HG03442 (cell line): ENCODE measurements at regions not wholly inside any gene's neighbourhood (a gene's known extent, or its start where the extent isn't known, plus 50 kb on each side); places are given as distances from the start of the nearest gene placed in this dataset.

Experiments used
- ATAC-seq: cut with Tn5 transposase; IDR thresholded peaks from one replicate; pipeline ENCODE4 v1.9.1; 2021; ENCODE audit warnings: mild to moderate bottlenecking, moderate library complexity; ENCODE audit not compliant: unreplicated experiment

DNA sequence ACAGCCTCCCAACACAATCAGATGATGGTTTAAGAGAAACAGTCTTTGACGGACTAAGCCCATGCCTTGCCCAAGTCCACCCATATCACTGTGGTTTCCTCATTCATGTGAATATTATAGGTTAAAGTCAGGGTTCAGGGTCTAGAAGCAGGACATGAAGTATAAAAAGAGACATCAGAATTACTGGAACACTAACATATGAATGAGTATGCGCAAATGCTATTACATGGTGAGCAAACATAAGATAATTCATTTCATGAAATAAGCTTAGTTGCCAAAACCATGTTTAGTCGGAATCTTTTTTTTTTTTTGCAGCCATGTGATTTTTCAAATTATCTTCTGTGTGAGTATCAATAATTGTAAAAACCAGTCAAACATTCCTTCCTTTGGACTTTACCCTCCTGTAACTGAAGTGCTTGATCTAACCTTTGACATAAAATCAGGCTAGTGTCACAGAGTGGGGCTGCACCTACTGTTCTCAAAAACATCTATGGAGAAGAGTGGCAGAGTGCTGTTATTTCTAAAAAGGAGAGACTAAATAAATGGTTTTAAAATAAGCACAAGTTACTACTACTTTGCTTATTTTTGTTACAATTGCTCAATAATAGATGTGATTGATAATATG is 84.9 kb upstream of the NRIP1 start:
- ATAC-seq: no peak

DNA sequence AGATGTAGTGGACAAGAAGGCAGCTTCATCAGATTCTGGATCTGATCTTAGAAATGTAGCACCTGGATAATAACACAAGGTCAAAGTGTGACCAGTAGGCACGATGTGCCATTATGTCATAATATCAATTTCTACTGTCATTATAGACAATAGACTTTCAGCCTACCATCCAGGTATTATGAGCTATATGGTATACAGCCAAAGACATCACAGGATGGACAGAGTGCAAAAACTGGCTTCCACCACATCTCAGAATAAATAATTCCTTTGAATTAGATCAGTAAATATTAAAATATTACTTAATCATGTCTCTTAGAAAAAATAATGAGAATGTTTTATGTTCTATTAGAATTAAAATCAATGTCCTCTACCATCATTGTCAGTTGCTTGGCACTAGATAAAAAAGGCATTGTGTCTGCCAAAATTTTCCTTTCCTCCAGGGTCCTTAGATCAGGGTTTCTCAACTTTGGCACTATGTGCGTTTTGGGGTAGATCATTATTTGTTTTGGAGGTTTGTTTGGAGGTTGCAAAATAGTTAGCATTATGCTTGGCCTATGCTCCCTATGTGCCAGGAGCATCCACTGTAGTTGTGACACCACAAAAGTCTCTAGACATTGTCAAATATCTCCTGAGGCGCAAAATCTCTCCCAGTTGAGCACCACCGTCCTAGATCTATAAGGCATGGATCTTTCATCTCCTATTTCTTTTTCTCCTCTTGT is 86.7 kb upstream of the NRIP1 start:
- ATAC-seq: no peak

- ATAC-seq: no peak
Measured at GRCh38 chr21:15152591-15152990, 87.8 kb upstream of the NRIP1 start.

- ATAC-seq: peak; percentile 82
Measured at GRCh38 chr21:15159382-15160020, 94.7 kb upstream of the NRIP1 start.

GRCh38 chr21:15160136-15160535 is 95.3 kb upstream of the NRIP1 start:
- ATAC-seq: no peak

DNA sequence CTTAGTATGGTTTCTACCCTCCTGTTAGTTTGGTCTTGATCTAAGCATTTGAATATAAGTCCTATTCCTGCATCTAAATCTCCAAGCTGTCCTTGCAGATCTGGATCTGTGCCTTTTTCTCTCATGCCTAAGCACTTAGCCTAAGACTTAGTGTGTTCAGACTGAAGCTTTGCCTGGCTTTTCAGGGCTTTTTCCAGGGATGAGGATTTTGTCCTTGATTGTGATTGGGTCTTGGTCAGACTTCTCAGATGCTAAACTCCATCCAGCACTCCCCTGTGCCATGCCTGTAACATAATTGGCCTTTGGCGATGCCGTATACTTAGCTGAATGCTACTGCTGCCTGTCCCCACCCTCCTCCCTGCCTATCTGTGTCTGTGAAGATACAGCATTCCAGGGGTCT is 98.1 kb upstream of the NRIP1 start:
- ATAC-seq: no peak

- no peak for ATAC-seq
Measured at GRCh38 chr21:15164273-15164672, 99.5 kb upstream of the NRIP1 start.

DNA sequence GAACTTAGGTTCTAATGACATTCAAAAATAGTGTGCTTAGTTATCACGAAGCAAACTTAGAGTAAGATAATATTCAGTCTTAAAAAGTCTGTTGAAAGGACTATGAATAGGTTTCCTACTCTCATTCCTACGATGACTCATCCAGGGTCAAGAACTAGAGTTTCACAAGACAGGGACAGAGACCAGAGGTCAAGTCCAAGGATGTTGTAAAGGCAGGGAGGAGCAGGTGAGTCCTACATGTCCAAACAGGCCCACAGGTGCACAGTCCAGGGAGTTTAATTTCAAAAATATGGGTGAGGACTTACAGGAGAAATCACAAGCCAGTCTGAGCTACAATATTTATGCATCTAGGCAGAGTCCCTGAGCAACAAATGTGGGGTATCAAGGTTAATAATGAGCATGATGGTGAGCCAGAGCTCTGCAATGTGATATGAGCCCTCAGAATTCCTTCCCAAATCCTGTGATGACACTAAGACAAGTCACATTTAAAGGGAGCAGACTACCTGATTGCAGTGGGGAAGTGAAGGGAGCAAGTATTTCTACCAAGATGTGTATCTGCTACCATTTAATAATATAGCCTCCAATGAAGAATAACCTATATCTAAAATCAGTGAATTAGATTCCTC is 100.0 kb upstream of the NRIP1 start:
- ATAC-seq: no peak

GRCh38 chr21:15170614-15171013 is 105.8 kb upstream of the NRIP1 start:
- ATAC-seq: no peak

- ATAC-seq: no peak
Measured at GRCh38 chr21:15171546-15171945, 106.7 kb upstream of the NRIP1 start.

GRCh38 chr21:15172963-15173362 is 108.2 kb upstream of the NRIP1 start:
- no peak for ATAC-seq

GRCh38 chr21:15174923-15175322 is 110.1 kb upstream of the NRIP1 start:
- no peak for ATAC-seq

DNA sequence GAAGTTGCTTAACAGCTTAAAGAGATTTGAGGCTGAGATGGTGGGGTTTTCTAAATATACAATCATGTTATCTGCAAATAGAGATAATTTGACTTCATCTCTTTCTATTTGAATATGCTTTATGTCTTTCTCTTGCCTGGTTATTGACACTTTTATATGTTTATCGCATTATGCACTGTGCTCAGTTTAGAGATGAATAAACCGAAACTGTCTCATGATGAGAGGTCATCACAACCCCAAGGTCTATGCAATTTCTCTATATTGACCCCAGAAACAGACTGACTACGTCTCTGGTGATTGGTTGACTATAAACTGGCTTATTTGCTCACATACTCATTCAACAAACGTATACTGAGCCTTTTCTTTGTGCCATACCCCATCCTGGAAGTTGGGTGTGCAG is 117.9 kb upstream of the NRIP1 start:
- no peak for ATAC-seq

DNA sequence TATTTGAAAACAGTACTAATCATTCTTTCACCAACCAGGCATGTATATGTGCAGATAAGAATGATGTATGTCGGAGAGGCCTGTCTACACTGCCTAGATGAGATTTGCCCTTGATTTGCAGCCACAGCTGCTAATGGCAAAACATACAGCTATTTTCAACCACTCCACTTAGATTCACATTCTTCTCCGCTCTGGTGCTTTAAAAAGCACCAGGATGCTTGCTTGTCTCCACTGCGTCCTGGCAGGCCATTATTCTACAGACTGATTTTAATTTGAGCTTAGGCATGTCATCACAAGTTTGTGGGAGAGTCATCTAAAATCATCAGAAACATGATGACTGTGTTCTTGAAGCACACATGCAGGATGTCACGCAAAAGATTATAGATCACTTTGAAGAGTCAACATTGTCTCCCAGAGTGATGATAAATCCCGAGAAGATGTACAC is 119.0 kb upstream of the NRIP1 start:
- ATAC-seq: no peak

DNA sequence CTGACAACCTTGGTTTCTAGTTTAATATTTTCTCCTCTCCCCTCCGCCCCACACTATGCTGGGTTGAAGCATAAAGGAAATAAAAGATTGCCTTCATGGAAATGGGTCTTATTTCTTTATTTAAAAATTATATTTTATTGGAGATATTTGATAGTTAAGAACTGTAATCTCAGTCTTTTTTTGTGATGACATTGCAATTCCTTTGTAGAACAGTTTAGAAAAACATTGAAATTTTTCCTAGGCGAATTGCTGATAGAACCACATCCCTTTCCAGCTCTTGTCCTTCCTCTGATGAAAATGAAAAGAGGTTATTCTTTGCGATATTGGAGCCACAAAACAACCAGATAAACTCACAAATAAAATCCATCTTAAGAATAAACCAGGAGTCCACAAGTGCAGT is 125.6 kb upstream of the NRIP1 start:
- no peak for ATAC-seq

GRCh38 chr21:15190837-15191236 is 126.0 kb upstream of the NRIP1 start:
- no peak for ATAC-seq

- no peak for ATAC-seq
Measured at GRCh38 chr21:15191342-15191741, 126.5 kb upstream of the NRIP1 start.

DNA sequence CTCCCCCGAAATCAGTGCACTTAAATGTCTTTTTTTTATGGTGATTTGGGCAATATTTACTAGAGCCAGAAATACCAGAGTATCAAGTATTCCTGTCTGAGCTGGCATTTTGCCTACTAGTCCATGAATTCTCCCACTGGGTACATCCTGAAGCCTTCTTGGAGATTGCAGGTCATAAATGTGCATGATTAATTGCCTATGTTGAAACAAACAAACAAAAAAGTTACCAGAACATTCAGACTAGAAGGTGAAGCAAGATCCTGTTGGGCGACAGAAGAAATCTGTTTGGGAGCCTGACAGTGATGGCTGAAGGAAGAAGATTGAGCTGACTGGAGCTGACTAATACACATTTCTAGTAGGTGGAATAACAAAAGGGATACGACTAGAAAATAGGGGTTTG is 127.4 kb upstream of the NRIP1 start:
- ATAC-seq: no peak

DNA sequence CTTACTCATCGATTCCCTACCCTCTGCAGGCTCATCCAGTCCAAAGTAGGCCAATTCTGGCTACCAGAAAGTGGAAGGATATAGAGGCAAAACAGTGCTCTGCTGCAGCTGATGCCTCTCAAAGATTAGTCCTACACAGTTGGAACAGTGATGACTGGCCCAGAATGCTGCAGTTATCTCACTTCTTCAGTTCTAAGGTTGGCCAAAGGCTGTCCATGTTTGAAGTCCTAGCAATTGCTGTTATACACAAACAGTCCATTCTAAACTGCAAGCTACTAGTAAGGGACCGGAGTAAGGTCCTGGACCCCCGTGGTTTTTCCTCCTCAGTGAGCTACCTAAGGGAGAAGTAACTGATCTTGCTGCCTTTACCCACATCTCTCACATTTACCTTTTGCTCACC is 129.1 kb upstream of the NRIP1 start:
- ATAC-seq: no peak

DNA sequence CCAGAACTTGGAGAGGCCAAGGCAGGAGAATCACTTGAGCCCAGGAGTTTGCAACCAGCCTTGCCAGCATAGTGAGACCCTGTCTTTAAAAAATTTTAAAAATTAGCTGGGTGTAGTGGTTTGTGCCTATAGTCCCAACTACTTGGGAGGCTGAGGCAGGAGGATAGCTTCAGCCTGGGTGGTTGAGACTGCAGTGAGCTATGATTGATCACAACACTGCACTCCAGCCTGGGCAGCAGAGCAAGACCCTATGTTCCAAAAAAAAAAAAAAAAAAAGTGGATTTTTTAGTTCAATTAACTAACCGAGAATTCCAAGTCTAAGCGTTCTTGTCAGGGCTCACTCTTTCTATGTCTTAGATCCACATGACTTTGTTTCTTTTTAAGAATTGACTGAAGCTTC is 130.3 kb upstream of the NRIP1 start:
- no peak for ATAC-seq

DNA sequence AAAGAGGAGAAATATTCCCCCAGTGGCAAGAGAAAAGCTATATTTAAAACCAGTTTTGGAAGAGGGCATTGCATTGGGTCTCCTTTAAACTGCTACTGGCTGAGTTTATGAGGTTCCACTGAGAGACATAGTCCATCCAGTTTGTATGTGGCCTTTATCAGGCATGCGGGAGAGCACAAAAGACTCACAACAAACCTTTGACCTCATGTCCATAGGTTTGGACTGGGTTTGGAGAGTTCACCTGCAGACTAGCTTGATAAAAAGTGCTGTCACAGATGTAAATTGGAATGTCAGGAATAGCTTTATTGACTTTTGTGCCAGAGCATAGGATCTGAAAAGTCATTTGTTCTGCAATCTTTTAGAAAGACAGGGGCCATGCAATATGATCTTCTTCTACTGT is 131.0 kb upstream of the NRIP1 start:
- no peak for ATAC-seq

DNA sequence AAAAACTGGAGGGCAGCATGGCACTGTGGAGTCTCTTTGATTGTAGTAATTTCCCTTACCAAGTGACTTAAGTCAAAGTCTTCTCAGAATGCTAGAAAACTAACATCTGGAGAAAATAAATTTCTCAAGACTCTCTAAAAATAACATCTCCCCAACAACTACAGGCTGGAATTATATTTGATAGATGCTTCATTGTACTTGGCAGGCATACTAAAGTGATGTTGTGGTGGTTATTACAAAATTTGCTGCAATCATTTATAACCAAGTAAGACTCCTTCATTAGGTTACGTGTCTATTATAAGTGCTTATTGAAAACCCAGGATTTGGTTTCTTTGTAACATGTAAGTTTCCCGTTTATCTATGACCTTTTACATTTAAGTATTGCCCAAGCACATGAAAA is 132.9 kb upstream of the NRIP1 start:
- ATAC-seq: no peak
